CD8-positive, alpha-beta memory T cell (primary cell): ENCODE measurements at regions not wholly inside any gene's neighbourhood (a gene's known extent, or its start where the extent isn't known, plus 50 kb on each side); places are given as distances from the start of the nearest gene placed in this dataset.

Experiments
- CTCF ChIA-PET: fragments of 350-600 bp; sonication (Branson Sonifier 250); formaldehyde crosslinking; loops from one replicate; lab custom pipeline; 2021; ENCODE audit warnings: antibody characterized with exemption; lab: Charles Lee
- POLR2A ChIA-PET: fragments of 350-600 bp; sonication (Branson Sonifier 250); formaldehyde crosslinking; loops from one replicate; lab custom pipeline; 2021; ENCODE audit warnings: antibody characterized with exemption; lab: Charles Lee
- DNase-seq, 5 donors: peaks; one replicate each; pipeline versions ENCODE4 v3.0.0 to v3.0.0-alpha.2; 2020 to 2022; ENCODE audit warnings: mixed read lengths in 1 of 5
- H3K27ac ChIP-seq: one replicate; pipeline ENCODE4 v1.7.0; 2013; ENCODE audit warnings: low read depth, mild to moderate bottlenecking, low read length, moderate library complexity
- H3K27me3 ChIP-seq: 2 replicates; pipeline ENCODE4 v1.7.0; 2013; ENCODE audit warnings: low read length, mild to moderate bottlenecking; ENCODE audit not compliant: insufficient read depth, poor library complexity, severe bottlenecking
- H3K36me3 ChIP-seq: 2 replicates; pipeline ENCODE4 v1.7.0; 2013; ENCODE audit warnings: mild to moderate bottlenecking, low read length, moderate library complexity; ENCODE audit not compliant: insufficient read depth
- H3K4me1 ChIP-seq: 2 replicates; pipeline ENCODE4 v1.7.0; 2013; ENCODE audit warnings: mild to moderate bottlenecking, low read length, moderate library complexity; ENCODE audit not compliant: insufficient read depth
- H3K4me3 ChIP-seq: 2 replicates; pipeline ENCODE4 v1.7.0; 2013; ENCODE audit warnings: mild to moderate bottlenecking, low read length
- H3K9me3 ChIP-seq: 2 replicates; pipeline ENCODE4 v1.7.0; 2013; ENCODE audit warnings: mild to moderate bottlenecking, low read length
- H3K27ac Mint-ChIP-seq, 8 donors: one replicate each; pipeline ENCODE4 v1.8.0; 2020 to 2021; ENCODE audit warnings: mixed read lengths in 8 of 8, mild to moderate bottlenecking in 6 of 8, inconsistent platforms in 3 of 8, moderate library complexity in 3 of 8
- H3K27me3 Mint-ChIP-seq, 2 donors: one replicate each; pipeline ENCODE4 v1.8.0; 2020 to 2021; ENCODE audit warnings: mixed read lengths in 2 of 2, mild to moderate bottlenecking in 1 of 2, moderate library complexity in 1 of 2
- H3K36me3 Mint-ChIP-seq, 3 donors: one replicate each; pipeline ENCODE4 v1.8.0; 2020 to 2021; ENCODE audit warnings: mixed read lengths in 3 of 3, inconsistent platforms in 1 of 3, mild to moderate bottlenecking in 1 of 3
- H3K4me1 Mint-ChIP-seq, 3 donors: one replicate each; pipeline ENCODE4 v1.8.0; 2020 to 2021; ENCODE audit warnings: mixed read lengths in 3 of 3, inconsistent platforms in 1 of 3, mild to moderate bottlenecking in 1 of 3
- H3K4me3 Mint-ChIP-seq, 7 donors: one replicate each; pipeline ENCODE4 v1.8.0; 2020 to 2021; ENCODE audit warnings: mixed read lengths in 7 of 7, mild to moderate bottlenecking in 6 of 7, moderate library complexity in 4 of 7, inconsistent platforms in 2 of 7
- H3K9me3 Mint-ChIP-seq, 5 donors: one replicate each; pipeline ENCODE4 v1.8.0; 2020 to 2022; ENCODE audit warnings: mixed read lengths in 5 of 5, mild to moderate bottlenecking in 3 of 5, moderate library complexity in 2 of 5, inconsistent platforms in 1 of 5

- Histone ChIP-seq H3K36me3 (peaks cover 20% of the 10 kb centered on the region), H3K27ac (no peak overlapping the region), H3K9me3 (no peaks in the 10 kb centered on the region), H3K4me3 (no peak overlapping the region), H3K27me3 (no peaks in the 10 kb centered on the region), H3K4me1 (no peaks in the 10 kb centered on the region)
- Mint-ChIP-seq H3K27me3 (no peaks in the 10 kb centered on the region), H3K36me3 (peaks cover 8 to 90% (median 29%) of the 10 kb centered on the region in 3 donors), H3K4me3 (no peak overlapping the region), H3K9me3 (no peaks in the 10 kb centered on the region), H3K4me1 (no peaks in the 10 kb centered on the region), H3K27ac (peak overlapping the region in 4 of 8 donors; percentile 0 to 19 (median 6))
- DNase-seq = no peak
- ChIA-PET CTCF (no interaction called here), POLR2A (no interaction called here)
These were observed 171.5 kb upstream of the RIPOR2 start for GRCh38 chr6:25107218-25107617.

DNA sequence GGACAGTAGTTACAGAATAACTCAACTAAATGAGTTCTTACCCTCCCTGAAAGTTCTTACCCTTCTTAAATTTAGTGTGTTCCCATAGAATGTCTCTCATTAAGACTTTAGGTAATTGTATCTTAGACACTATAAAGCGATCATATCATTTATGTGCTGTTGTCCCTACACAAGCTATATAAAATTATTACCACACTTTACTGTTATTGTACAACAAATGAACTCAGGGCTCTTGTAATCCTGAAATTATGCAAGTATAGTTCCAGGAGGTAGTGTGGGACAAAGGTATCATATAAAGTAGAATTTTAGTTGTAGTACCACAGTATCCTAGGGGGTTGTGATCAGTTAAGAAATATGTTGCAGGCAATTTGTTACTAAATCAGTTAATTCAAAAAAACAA, 167.4 kb upstream of the CARMIL1 start:
- Histone ChIP-seq H3K4me3 (no peak overlapping the region), H3K4me1 (no peaks in the 10 kb centered on the region), H3K9me3 (no peaks in the 10 kb centered on the region), H3K27me3 (no peaks in the 10 kb centered on the region), H3K36me3 (peaks cover 31% of the 10 kb centered on the region), H3K27ac (no peak overlapping the region)
- Mint-ChIP-seq H3K4me1 (peaks cover 0 to 4% (median 2%) of the 10 kb centered on the region in 3 donors), H3K27me3 (no peaks in the 10 kb centered on the region), H3K36me3 (peaks cover 22 to 84% (median 29%) of the 10 kb centered on the region in 3 donors), H3K4me3 (no peak overlapping the region), H3K9me3 (no peaks in the 10 kb centered on the region), H3K27ac (no peak overlapping the region)
- ChIA-PET CTCF (no interaction called here), POLR2A (no interaction called here)
- no peak for DNase-seq

DNA sequence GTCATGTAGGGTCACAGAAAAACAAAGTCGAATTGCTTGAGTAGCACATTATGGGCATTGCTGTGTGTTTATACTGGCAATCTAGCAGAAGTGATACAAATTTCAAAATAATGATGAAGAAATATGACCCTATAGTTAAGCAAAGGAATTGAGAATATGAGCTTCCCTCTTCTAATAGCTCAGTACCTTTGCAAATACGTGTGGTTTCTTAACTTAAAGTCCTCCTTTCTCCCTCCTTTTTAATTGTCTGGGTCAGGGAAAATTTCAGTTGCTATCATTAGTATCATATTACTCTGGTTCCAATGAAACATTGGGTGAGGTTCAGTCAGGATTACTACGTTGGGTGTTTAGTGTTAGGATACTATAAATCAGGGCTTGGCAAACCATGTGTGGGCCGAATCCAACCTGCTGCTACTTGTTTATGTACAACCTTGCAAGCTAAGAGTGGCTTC, 166.8 kb upstream of the CARMIL1 start:
- Mint-ChIP-seq H3K27me3 (no peaks in the 10 kb centered on the region), H3K4me3 (no peak overlapping the region), H3K4me1 (peaks cover 2 to 8% (median 6%) of the 10 kb centered on the region in 3 donors), H3K9me3 (no peaks in the 10 kb centered on the region), H3K36me3 (peaks cover 22 to 78% (median 24%) of the 10 kb centered on the region in 3 donors), H3K27ac (peak overlapping the region in 1 of 8 donors; percentile 2)
- DNase-seq = no peak
- POLR2A ChIA-PET = no interaction called here
- H3K9me3 ChIP-seq = no peaks in the 10 kb centered on the region
- no peak overlapping the region for H3K27ac ChIP-seq
- no peaks in the 10 kb centered on the region for H3K4me1 ChIP-seq
- no peaks in the 10 kb centered on the region for H3K27me3 ChIP-seq
- H3K4me3 ChIP-seq = no peak overlapping the region
- CTCF ChIA-PET = no interaction called here
- peaks cover 26% of the 10 kb centered on the region for H3K36me3 ChIP-seq

DNA sequence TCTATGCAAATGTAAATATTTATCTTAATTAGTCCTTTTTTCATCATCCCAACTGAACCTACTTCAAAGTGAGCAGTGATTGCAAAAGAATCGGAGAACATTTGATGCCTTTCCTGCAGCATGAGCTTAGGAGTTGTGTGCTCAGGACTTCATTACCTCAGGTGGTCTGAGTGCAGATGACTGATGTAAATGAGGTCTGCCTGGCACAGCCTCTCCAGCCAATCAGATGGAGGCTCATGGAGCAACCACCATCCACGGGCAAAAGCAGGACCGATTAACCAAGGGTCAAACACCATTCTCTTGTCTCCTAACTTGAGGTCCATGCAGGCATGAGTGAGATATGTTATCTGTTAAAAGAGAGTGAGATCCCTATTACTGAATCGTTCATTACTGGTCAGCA, 165.7 kb upstream of the CARMIL1 start:
- Mint-ChIP-seq H3K9me3 (no peaks in the 10 kb centered on the region), H3K4me3 (no peak overlapping the region), H3K27me3 (no peaks in the 10 kb centered on the region), H3K27ac (peak overlapping the region in 1 of 8 donors; percentile 54), H3K4me1 (peaks cover 5 to 18% (median 15%) of the 10 kb centered on the region in 3 donors), H3K36me3 (peaks cover 18 to 67% (median 23%) of the 10 kb centered on the region in 3 donors)
- ChIA-PET CTCF (no interaction called here), POLR2A (no interaction called here)
- Histone ChIP-seq H3K9me3 (no peaks in the 10 kb centered on the region), H3K36me3 (peaks cover 25% of the 10 kb centered on the region), H3K27me3 (no peaks in the 10 kb centered on the region), H3K27ac (no peak overlapping the region), H3K4me1 (no peaks in the 10 kb centered on the region), H3K4me3 (no peak overlapping the region)
- DNase-seq = no peak

GRCh38 chr6:25118038-25118437, 161.1 kb upstream of the CARMIL1 start:
- no peak overlapping the region for H3K4me3 Mint-ChIP-seq

DNA sequence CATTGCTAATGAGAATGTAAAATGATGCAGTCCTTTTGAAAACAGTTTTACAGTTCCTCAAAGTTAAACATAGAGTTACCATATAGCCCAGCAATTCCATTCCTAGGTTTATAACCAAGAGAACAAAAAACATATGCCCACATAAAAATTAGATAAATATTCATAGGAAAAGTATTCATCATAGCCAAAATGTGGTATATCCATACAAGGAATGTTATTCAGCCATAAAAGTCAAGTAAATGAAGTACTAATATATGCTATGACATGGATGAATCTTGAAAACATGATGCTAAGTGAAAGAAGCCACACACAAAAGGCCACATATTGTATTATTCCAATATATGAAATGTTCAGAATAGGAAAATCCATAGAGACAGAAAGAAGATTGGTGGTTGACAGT, 158.0 kb upstream of the CARMIL1 start:
- CTCF ChIA-PET = no interaction called here
- peaks cover 4% of the 10 kb centered on the region for H3K36me3 ChIP-seq
- H3K27ac ChIP-seq = no peak overlapping the region
- Mint-ChIP-seq H3K27me3 (no peaks in the 10 kb centered on the region), H3K4me3 (no peak overlapping the region), H3K4me1 (peaks cover 22 to 63% (median 56%) of the 10 kb centered on the region in 3 donors), H3K27ac (peak overlapping the region in 2 of 8 donors; percentile 3 to 33), H3K9me3 (no peaks in the 10 kb centered on the region), H3K36me3 (peaks cover 17 to 47% (median 27%) of the 10 kb centered on the region in 3 donors)
- DNase-seq = no peak
- H3K4me1 ChIP-seq = peaks cover 9% of the 10 kb centered on the region
- no peaks in the 10 kb centered on the region for H3K27me3 ChIP-seq
- no peak overlapping the region for H3K4me3 ChIP-seq
- H3K9me3 ChIP-seq = no peaks in the 10 kb centered on the region
- POLR2A ChIA-PET = no interaction called here

More at GRCh38 chr6:25118038-25118437, 161.1 kb upstream of the CARMIL1 start:
- POLR2A ChIA-PET = no interaction called here
- H3K27ac ChIP-seq = no peak overlapping the region
- no peaks in the 10 kb centered on the region for H3K9me3 ChIP-seq
- Mint-ChIP-seq H3K27ac (peak overlapping the region in 1 of 8 donors; percentile 65), H3K36me3 (peaks cover 18 to 44% (median 19%) of the 10 kb centered on the region in 3 donors), H3K9me3 (no peaks in the 10 kb centered on the region), H3K4me1 (peaks cover 19 to 46% (median 42%) of the 10 kb centered on the region in 3 donors), H3K27me3 (no peaks in the 10 kb centered on the region)
- no peaks in the 10 kb centered on the region for H3K27me3 ChIP-seq
- H3K4me1 ChIP-seq = peaks cover 9% of the 10 kb centered on the region
- CTCF ChIA-PET = interaction anchor here (2.1 kb wide), 1 partner anchor 13 kb away, joined by 5 read pairs; no protein-coding TSS in a partner anchor
- no peak for DNase-seq
- H3K4me3 ChIP-seq = no peak overlapping the region
- peaks cover 14% of the 10 kb centered on the region for H3K36me3 ChIP-seq

DNA sequence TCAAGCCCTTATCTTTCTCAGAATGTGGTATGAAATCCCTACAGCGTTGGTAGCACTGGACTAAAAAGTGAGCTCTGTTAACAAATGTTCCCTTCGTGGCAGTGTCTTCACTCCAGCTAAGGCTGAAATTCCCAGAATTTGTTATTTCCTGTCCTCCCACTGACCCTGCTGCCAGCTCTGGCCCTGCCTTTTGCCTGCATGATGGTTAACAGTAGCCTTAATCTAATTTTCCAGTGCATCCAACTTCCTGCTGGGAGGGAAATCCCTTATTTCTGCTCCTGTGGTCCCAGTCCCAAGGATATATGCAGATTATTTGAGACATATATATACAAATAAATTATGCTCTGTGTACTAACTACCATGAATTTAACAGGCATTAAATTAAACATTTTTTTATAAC, 157.2 kb upstream of the CARMIL1 start:
- DNase-seq = no peak
- CTCF ChIA-PET = interaction anchor here (1.3 kb wide), 1 partner anchor 13 kb away, joined by 3 read pairs; no protein-coding TSS in a partner anchor
- peaks cover 9% of the 10 kb centered on the region for H3K4me1 ChIP-seq
- H3K27me3 ChIP-seq = no peaks in the 10 kb centered on the region
- H3K27ac Mint-ChIP-seq = no peak overlapping the region
- H3K36me3 ChIP-seq = peaks cover 4% of the 10 kb centered on the region
- no peaks in the 10 kb centered on the region for H3K27me3 Mint-ChIP-seq
- no peaks in the 10 kb centered on the region for H3K9me3 Mint-ChIP-seq
- H3K9me3 ChIP-seq = no peaks in the 10 kb centered on the region
- H3K4me3 Mint-ChIP-seq = no peak overlapping the region
- POLR2A ChIA-PET = no interaction called here
- peaks cover 17 to 47% (median 27%) of the 10 kb centered on the region in 3 donors for H3K36me3 Mint-ChIP-seq
- H3K4me3 ChIP-seq = no peak overlapping the region
- no peak overlapping the region for H3K27ac ChIP-seq
- peaks cover 22 to 61% (median 57%) of the 10 kb centered on the region in 3 donors for H3K4me1 Mint-ChIP-seq

GRCh38 chr6:25122622-25123237, 156.4 kb upstream of the CARMIL1 start:
- CTCF ChIA-PET = interaction anchor here (1.3 kb wide), 1 partner anchor 14 kb away, joined by 3 read pairs; no protein-coding TSS in a partner anchor
- H3K4me3 Mint-ChIP-seq = no peak overlapping the region
- Histone ChIP-seq H3K36me3 (peaks cover 9% of the 10 kb centered on the region), H3K4me3 (no peak overlapping the region), H3K4me1 (peaks cover 9% of the 10 kb centered on the region), H3K9me3 (no peaks in the 10 kb centered on the region), H3K27ac (no peak overlapping the region), H3K27me3 (no peaks in the 10 kb centered on the region)
- no peak for DNase-seq
- H3K27ac Mint-ChIP-seq = peak overlapping the region in 3 of 8 donors; percentile 21 to 61 (median 56)
- H3K27me3 Mint-ChIP-seq = no peaks in the 10 kb centered on the region
- H3K36me3 Mint-ChIP-seq = peaks cover 17 to 50% (median 28%) of the 10 kb centered on the region in 3 donors
- H3K4me1 Mint-ChIP-seq = peaks cover 26 to 57% (median 55%) of the 10 kb centered on the region in 3 donors
- H3K9me3 Mint-ChIP-seq = no peaks in the 10 kb centered on the region
- POLR2A ChIA-PET = no interaction called here
